IMR-90 (cell line): ENCODE measurements at regions not wholly inside any gene's neighbourhood (a gene's known extent, or its start where the extent isn't known, plus 50 kb on each side); places are given as distances from the start of the nearest gene placed in this dataset.

Experiments used
- ATAC-seq: fragments of 200-7000 bp; cut with Tn5 transposase; 2 replicates; pipeline ENCODE4 v1.9.1; 2020; ENCODE audit warnings: low read depth, mild to moderate bottlenecking, moderate library complexity
- BruUV-seq: library from RNA; stranded (reverse); fragments of 400-500 nt; replicated peaks from 2 replicates; lab custom pipeline; 2021; lab: Mats Ljungman, UMichigan
- CTCF ChIA-PET: fragments of 300-600 bp; formaldehyde crosslinking; extraction: SDS; loops from one replicate; lab custom pipeline; 2021; ENCODE audit warnings: antibody characterized with exemption; lab: Yijun Ruan, JAX
- POLR2A ChIA-PET: fragments of 300-600 bp; sonication (Branson Sonifier 250); formaldehyde crosslinking; loops from one replicate; lab custom pipeline; 2022; ENCODE audit warnings: antibody characterized with exemption; ENCODE audit not compliant: unreplicated experiment; lab: Charles Lee
- DNase-seq: peaks from one replicate; pipeline ENCODE4 v3.0.0; 2013
- H2AFZ ChIP-seq: replicated peaks from 2 replicates; pipeline ENCODE3; 2013; ENCODE audit warnings: low read length, mild to moderate bottlenecking; ENCODE audit not compliant: poor library complexity
- H2AK5ac ChIP-seq: 2 replicates; pipeline ENCODE4 v1.6.1; 2013; ENCODE audit warnings: low read depth, low read length, inconsistent platforms
- H2AK9ac ChIP-seq: replicated peaks from 2 replicates; pipeline ENCODE3; 2013; ENCODE audit warnings: mild to moderate bottlenecking, low read depth, low read length, moderate library complexity; ENCODE audit not compliant: poor library complexity
- H2BK120ac ChIP-seq: 2 replicates; pipeline ENCODE4 v1.6.1; 2013; ENCODE audit warnings: low read depth, low read length, inconsistent platforms
- H2BK15ac ChIP-seq: 3 replicates; pipeline ENCODE4 v1.6.1; 2013; ENCODE audit warnings: low read depth, low read length, inconsistent platforms
- H2BK20ac ChIP-seq: 2 replicates; pipeline ENCODE4 v1.6.1; 2013; ENCODE audit warnings: low read depth, mild to moderate bottlenecking, inconsistent platforms, low read length, moderate library complexity
- H2BK5ac ChIP-seq: 2 replicates; pipeline ENCODE4 v1.6.1; 2013; ENCODE audit warnings: mild to moderate bottlenecking, low read depth, low read length, inconsistent platforms; ENCODE audit not compliant: poor library complexity, severe bottlenecking
- H3K14ac ChIP-seq: replicated peaks from 2 replicates; pipeline ENCODE4 v1.6.1; 2013; ENCODE audit warnings: low read depth, low read length, inconsistent platforms
- H3K18ac ChIP-seq: 2 replicates; pipeline ENCODE4 v1.6.1; 2013; ENCODE audit warnings: low read depth, low read length, control low read depth
- H3K23ac ChIP-seq: 2 replicates; pipeline ENCODE4 v1.6.1; 2013; ENCODE audit warnings: low read depth, low read length, inconsistent platforms
- H3K27ac ChIP-seq: 2 replicates; pipeline ENCODE4 v1.5.1; 2013; ENCODE audit warnings: mild to moderate bottlenecking, control low read depth, low read length; ENCODE audit not compliant: insufficient read depth
- H3K27me3 ChIP-seq: 2 replicates; pipeline ENCODE4 v1.6.1; 2013; ENCODE audit warnings: low read length; ENCODE audit not compliant: control insufficient read depth, insufficient read depth
- H3K36me3 ChIP-seq: 2 replicates; pipeline ENCODE4 v1.6.1; 2013; ENCODE audit warnings: low read length, mixed read lengths; ENCODE audit not compliant: control insufficient read depth, insufficient read depth
- H3K4ac ChIP-seq: 2 replicates; pipeline ENCODE4 v1.6.1; 2013; ENCODE audit warnings: low read depth, low read length, inconsistent platforms
- H3K4me1 ChIP-seq: 2 replicates; pipeline ENCODE4 v1.6.1; 2013; ENCODE audit warnings: low read length, mixed read lengths; ENCODE audit not compliant: control insufficient read depth, insufficient read depth
- H3K4me2 ChIP-seq: 2 replicates; pipeline ENCODE4 v1.6.1; 2013; ENCODE audit warnings: low read depth, mild to moderate bottlenecking, control low read depth, low read length, moderate library complexity
- H3K4me3 ChIP-seq: 2 replicates; pipeline ENCODE4 v1.5.1; 2013; ENCODE audit warnings: low read depth, mild to moderate bottlenecking, control low read depth, low read length, moderate library complexity; ENCODE audit not compliant: insufficient read depth
- H3K56ac ChIP-seq: 2 replicates; pipeline ENCODE4 v1.6.1; 2013; ENCODE audit warnings: low read length, inconsistent platforms; ENCODE audit not compliant: insufficient read depth; ENCODE audit errors: extremely low read depth
- H3K79me1 ChIP-seq, 2 experiments: 2 replicates each; pipeline ENCODE4 v1.6.1; 2013; ENCODE audit warnings: low read length in 2 of 2, inconsistent platforms in 1 of 2, low read depth in 1 of 2
- H3K9ac ChIP-seq: 2 replicates; pipeline ENCODE4 v1.6.1; 2013; ENCODE audit warnings: low read depth, low read length, control low read depth
- H3K9me1 ChIP-seq: 2 replicates; pipeline ENCODE4 v1.6.1; 2013; ENCODE audit warnings: low read length, inconsistent platforms; ENCODE audit not compliant: insufficient read depth
- H3K9me3 ChIP-seq: 2 replicates; pipeline ENCODE4 v1.6.1; 2013; ENCODE audit warnings: low read length; ENCODE audit not compliant: control insufficient read depth, insufficient read depth
- H4K20me1 ChIP-seq: 2 replicates; pipeline ENCODE4 v1.6.1; 2013; ENCODE audit warnings: low read length, inconsistent platforms; ENCODE audit not compliant: insufficient read depth
- H4K5ac ChIP-seq: 2 replicates; pipeline ENCODE4 v1.6.1; 2013; ENCODE audit warnings: mild to moderate bottlenecking, low read depth, low read length, control low read depth
- H4K8ac ChIP-seq, 2 experiments: 2 replicates each; pipeline ENCODE4 v1.6.1; 2013; ENCODE audit warnings: low read depth in 2 of 2, low read length in 2 of 2, control low read depth in 1 of 2, inconsistent platforms in 1 of 2
- H4K91ac ChIP-seq: 2 replicates; pipeline ENCODE4 v1.6.1; 2013; ENCODE audit warnings: low read depth, low read length, inconsistent platforms; ENCODE audit not compliant: insufficient read depth
- FOS ChIP-seq: fragments of 150-350 bp; IDR thresholded peaks from 2 replicates; pipeline ENCODE4 v1.6.1; 2016; ENCODE audit warnings: low read depth, low read length
- POLR2A ChIP-seq: IDR thresholded peaks from 2 replicates; pipeline ENCODE4 v1.6.1; 2012; ENCODE audit warnings: mild to moderate bottlenecking, low read depth, low read length
- SMC3 ChIP-seq: fragments of 150-350 bp; IDR thresholded peaks from 2 replicates; pipeline ENCODE4 v1.6.1; 2016; ENCODE audit warnings: low read depth, mild to moderate bottlenecking, antibody characterized with exemption, low read length, moderate library complexity
- WGBS, 2 experiments: methylation state at CpG; one replicate each; pipeline versions ENCODE4 v1.1.5 to v1.1.7; 2013; ENCODE audit warnings: missing lambda C conversion rate in 2 of 2; ENCODE audit not compliant: insufficient read length in 1 of 2; ENCODE audit errors: extremely low coverage in 2 of 2; 5-methylcytosine and 5-hydroxymethylcytosine counted together
- dilution Hi-C: fragments of 300-500 bp; cut with HindIII; formaldehyde crosslinking; loops from one replicate; pipeline ENCODE4 v1.14.3; 2018; ENCODE audit warnings: low sequenced_read_pairs; ENCODE audit not compliant: unreplicated experiment
- in situ Hi-C: fragments of 300-500 bp; cut with MboI; formaldehyde crosslinking; loops from 3 replicates; pipeline ENCODE4 v1.14.3; 2019; ENCODE audit warnings: low sequenced_read_pairs, inconsistent platforms, mixed read lengths
- intact Hi-C: fragments of 100-400 bp; cut with micrococcal nuclease; formaldehyde crosslinking; loops from 2 replicates; pipeline ENCODE4 v1.10.0; 2022

DNA sequence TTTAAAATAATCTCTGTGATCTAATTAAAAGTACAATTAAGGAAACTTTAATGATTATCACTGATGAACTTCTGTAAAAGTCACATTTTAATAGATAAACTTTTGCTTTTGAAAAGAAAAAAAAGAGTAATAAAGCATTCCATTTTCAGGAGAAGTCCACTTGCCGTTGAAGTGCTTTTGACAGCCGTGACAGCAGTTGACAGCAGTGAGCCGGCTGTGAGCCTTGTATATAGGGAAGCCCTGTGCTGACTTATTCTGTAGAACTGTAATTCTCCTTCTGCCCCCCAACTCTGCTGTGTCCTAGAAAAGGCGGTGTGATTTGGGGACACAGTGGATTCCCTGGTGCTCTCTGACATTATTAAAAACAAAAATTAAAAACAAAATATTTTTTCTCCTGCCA is 78.0 kb downstream of the POM121L12 start:
- DNase-seq (no peak), ATAC-seq (no peak)
- no peaks in the 10 kb centered on the region for H3K36me3 ChIP-seq
- BruUV-seq = no TSS peak
- no peak overlapping the region for H3K56ac ChIP-seq
- no peak overlapping the region for H3K4me3 ChIP-seq
- no peak overlapping the region for H3K23ac ChIP-seq
- in situ Hi-C loops (no loop called here), intact Hi-C loops (no loop called here), dilution Hi-C loops (no loop called here)
- POLR2A ChIA-PET = no interaction called here
- H3K27me3 ChIP-seq = no peaks in the 10 kb centered on the region
- no peak overlapping the region for H3K18ac ChIP-seq
- no peak overlapping the region for H3K27ac ChIP-seq
- no peak overlapping the region for H3K4ac ChIP-seq
- no peaks in the 10 kb centered on the region for H3K4me1 ChIP-seq
- H2AK5ac ChIP-seq = no peak overlapping the region
- H2AK9ac ChIP-seq = no peak overlapping the region
- no peak overlapping the region for H2BK120ac ChIP-seq
- no peaks in the 10 kb centered on the region for H3K79me1 ChIP-seq
- no peak overlapping the region for H2BK5ac ChIP-seq
- CTCF ChIA-PET = no interaction called here
- H2BK15ac ChIP-seq = no peak overlapping the region
- no peak for TF ChIP-seq SMC3
- no peak for TF ChIP-seq POLR2A
- no peak for TF ChIP-seq FOS
- WGBS, 2 experiments = 0% methylated on average over 3 of the region's 4 CpGs; no CpG with 5 or more reads in 1 of the 2 experiments
- peaks cover 7% of the 10 kb centered on the region; the same call in 1 of the 2 replicates for H3K9me3 ChIP-seq
- no peak overlapping the region for H4K8ac ChIP-seq
- H2BK20ac ChIP-seq = no peak overlapping the region
- H3K14ac ChIP-seq = no peak overlapping the region
- no peak overlapping the region for H3K9ac ChIP-seq
- no peak overlapping the region for H4K91ac ChIP-seq
- no peaks in the 10 kb centered on the region for H3K9me1 ChIP-seq
- no peak overlapping the region for H2AFZ ChIP-seq
- H3K4me2 ChIP-seq = no peak overlapping the region
- no peak overlapping the region for H4K5ac ChIP-seq
- H4K20me1 ChIP-seq = no peaks in the 10 kb centered on the region
